ENCODE measurements at regions not wholly inside any gene's neighbourhood (a gene's known extent, or its start where the extent isn't known, plus 50 kb on each side); places are given as distances from the start of the nearest gene placed in this dataset.

DNA sequence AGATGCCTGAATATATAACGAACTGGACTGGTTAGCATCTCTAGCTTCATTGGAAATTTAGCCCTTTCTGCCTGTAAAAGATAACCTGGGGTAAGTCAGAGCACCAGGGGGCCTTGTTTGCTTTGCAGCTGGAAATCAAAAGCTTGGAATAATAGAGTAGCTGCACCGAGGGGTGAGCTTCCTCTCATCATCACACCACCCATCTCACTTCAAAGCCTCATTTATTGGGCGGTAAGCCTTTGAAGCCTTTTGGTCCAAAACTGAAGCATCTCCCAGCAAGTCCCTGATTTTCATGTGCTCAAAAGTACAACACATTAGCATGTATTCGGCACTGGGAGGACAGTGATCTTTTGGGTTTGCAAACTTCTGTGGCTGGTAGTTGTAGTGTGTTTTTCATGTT is 405.1 kb downstream of the FOXO1 start:
- TF ChIP-seq HCFC1 (IDR thresholded peaks at IDR 0.05; ENCODE audit: low read depth, low read length) (no peak), CREB1 (IDR thresholded peaks at IDR 0.05) (no peak), CREB1 (CRISPR knock-in tag; IDR thresholded peaks at IDR 0.05) (no peak), CTBP1 (IDR thresholded peaks at IDR 0.05; ENCODE audit: borderline replicate concordance) (no peak), SOX6 (IDR thresholded peaks at IDR 0.05) (no peak), MAFG (tag; conservative IDR thresholded peaks at IDR 0.05) (no peak), SRF (CRISPR knock-in tag; IDR thresholded peaks at IDR 0.05) (no peak), NFRKB (IDR thresholded peaks at IDR 0.05; ENCODE audit: low read depth) (no peak), ZNF408 (CRISPR knock-in tag; IDR thresholded peaks at IDR 0.05; ENCODE audit: low read depth) (no peak), ESRRA (IDR thresholded peaks at IDR 0.05; ENCODE audit: borderline replicate concordance, low read depth) (no peak)
- TF ChIP-seq, protein P1, sequence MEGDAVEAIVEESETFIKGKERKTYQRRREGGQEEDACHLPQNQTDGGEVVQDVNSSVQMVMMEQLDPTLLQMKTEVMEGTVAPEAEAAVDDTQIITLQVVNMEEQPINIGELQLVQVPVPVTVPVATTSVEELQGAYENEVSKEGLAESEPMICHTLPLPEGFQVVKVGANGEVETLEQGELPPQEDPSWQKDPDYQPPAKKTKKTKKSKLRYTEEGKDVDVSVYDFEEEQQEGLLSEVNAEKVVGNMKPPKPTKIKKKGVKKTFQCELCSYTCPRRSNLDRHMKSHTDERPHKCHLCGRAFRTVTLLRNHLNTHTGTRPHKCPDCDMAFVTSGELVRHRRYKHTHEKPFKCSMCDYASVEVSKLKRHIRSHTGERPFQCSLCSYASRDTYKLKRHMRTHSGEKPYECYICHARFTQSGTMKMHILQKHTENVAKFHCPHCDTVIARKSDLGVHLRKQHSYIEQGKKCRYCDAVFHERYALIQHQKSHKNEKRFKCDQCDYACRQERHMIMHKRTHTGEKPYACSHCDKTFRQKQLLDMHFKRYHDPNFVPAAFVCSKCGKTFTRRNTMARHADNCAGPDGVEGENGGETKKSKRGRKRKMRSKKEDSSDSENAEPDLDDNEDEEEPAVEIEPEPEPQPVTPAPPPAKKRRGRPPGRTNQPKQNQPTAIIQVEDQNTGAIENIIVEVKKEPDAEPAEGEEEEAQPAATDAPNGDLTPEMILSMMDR (IDR thresholded peaks at IDR 0.05 in 2 of 3, conservative IDR thresholded peaks at IDR 0.05 in 1 of 3; ENCODE audit: insufficient read depth in 2 of 3, low read depth in 1 of 3, low read length in 3 of 3): no peak
